ENCODE measurements at regions not wholly inside any gene's neighbourhood (a gene's known extent, or its start where the extent isn't known, plus 50 kb on each side); places are given as distances from the start of the nearest gene placed in this dataset.

- TF ChIP-seq YY1 (IDR thresholded peaks at IDR 0.05; ENCODE audit: insufficient read depth, insufficient read length) (no peak), ZNF274 (IDR thresholded peaks at IDR 0.05; ENCODE audit: low read depth, low read length) (no peak)
These were observed 147.8 kb downstream of the EN1 start for GRCh38 chr2:118699447-118700175.

All from NT2/D1 (cell line).